C4-2B (cell line): ENCODE measurements at regions not wholly inside any gene's neighbourhood (a gene's known extent, or its start where the extent isn't known, plus 50 kb on each side); places are given as distances from the start of the nearest gene placed in this dataset.

Source experiments
- H3K27ac ChIP-seq: fragments of 450-650 bp; 2 replicates; pipeline ENCODE4 v1.5.1; 2017
- ZFX ChIP-seq: fragments of 450-650 bp; IDR thresholded peaks from 2 replicates; pipeline ENCODE4 v1.6.1; 2017
- TF ChIP-seq, protein P1 (sequence below): fragments of 450-650 bp; conservative IDR thresholded peaks from 2 replicates; pipeline ENCODE4 v1.5.1; 2017; ENCODE audit warnings: mild to moderate bottlenecking

DNA sequence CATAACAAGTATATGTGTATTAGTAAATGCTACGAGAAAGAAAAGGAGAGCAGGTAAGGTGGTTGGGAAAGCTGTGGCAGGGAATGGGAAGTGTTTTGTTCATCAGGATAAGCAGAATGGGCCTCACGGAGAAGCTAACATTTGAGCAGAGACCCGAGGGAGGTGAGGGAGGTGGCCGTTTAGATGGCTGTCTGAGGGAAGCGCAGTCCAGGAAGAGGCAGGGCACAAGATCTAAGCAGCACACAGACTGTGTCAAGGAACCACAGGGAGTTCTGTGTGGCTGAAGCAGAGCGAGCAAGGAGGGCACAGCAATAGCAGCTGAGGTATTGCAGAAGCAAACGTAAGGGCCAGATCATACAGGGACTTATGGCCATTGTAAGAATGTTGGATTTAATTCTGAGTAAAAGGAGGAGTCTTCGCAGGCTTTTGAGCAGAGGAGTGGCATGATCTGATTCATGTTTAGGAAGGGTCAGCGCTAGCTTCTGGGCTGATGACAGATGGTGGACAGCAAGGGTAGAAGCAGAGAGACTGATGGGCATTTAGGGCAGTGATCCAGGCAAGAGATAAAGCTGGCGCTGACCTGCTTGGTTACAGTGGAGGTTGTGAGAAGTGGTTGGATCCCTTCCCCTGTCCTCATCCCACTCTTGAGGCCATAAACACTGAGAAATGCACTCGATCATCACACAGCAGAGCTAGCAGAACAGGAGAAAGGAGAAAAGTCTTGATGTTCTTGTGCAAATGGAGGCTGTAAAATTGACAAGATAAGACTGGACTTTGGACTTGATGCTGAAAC, 199.9 kb downstream of the LACC1 start:
- TF ChIP-seq ZFX = no peak
- TF ChIP-seq, protein P1, sequence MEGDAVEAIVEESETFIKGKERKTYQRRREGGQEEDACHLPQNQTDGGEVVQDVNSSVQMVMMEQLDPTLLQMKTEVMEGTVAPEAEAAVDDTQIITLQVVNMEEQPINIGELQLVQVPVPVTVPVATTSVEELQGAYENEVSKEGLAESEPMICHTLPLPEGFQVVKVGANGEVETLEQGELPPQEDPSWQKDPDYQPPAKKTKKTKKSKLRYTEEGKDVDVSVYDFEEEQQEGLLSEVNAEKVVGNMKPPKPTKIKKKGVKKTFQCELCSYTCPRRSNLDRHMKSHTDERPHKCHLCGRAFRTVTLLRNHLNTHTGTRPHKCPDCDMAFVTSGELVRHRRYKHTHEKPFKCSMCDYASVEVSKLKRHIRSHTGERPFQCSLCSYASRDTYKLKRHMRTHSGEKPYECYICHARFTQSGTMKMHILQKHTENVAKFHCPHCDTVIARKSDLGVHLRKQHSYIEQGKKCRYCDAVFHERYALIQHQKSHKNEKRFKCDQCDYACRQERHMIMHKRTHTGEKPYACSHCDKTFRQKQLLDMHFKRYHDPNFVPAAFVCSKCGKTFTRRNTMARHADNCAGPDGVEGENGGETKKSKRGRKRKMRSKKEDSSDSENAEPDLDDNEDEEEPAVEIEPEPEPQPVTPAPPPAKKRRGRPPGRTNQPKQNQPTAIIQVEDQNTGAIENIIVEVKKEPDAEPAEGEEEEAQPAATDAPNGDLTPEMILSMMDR = no peak
- H3K27ac ChIP-seq = no peak overlapping the region

DNA sequence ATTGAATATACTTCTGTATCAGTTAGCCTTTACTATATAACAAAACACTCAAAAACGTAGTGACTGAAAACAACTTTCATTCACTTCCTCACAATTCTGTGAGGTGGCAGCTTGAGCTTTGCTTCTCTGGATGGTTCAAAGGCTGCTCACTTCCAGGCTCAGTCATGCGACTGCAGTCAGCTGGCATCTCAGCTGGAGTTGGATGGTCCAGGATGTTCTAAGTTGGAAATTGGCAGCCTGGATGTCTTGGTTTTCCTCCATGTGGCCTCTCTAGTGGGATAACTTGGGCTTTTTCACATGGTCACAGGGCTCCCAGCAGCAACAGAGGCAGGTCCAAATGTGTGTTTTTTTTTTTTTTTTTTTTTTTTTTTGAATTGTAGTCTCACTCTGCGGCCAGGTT, 204.4 kb downstream of the LACC1 start:
- H3K27ac ChIP-seq = no peak overlapping the region
- TF ChIP-seq, protein P1 = no peak
- no peak for TF ChIP-seq ZFX

DNA sequence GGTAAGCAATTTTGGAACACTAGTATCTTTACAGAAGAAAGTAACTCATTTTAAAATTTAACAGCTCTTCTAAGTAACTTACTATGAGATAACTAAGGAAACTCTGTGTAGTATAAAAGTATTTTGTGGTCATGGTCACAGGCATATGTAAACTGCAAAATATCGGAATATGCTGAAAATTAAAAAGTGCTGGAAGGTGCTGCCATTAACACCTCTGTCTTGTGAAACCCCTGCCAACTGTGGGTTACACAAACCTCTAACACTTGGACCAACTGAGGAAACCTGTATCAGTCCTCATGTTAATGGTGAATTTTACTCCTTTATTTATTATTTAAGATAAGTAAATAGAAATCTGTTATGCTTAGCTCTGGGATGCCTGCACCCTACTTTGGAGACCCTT, 206.7 kb downstream of the LACC1 start:
- no peak for TF ChIP-seq ZFX
- TF ChIP-seq, protein P1 = no peak
- H3K27ac ChIP-seq = no peak overlapping the region

DNA sequence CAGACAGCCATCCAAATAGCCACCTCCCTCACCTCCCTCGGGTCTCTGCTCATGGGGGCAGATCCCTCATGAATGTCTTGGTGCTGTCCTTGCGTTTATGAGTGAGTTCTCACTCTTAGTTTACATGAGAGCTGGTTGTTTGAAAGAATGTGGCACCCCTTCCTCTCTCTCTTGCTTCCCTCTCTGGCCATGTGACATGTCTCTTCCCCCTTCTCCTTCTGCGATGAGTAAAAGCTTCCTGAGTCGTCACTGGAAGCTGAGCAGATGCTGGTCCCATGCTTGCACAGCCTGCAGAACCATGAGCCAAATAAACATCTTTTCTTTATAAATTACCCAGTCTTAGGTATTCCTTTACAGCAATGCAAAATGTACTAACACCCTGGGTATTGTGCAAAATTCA, 208.7 kb downstream of the LACC1 start:
- TF ChIP-seq ZFX = no peak
- TF ChIP-seq, protein P1 = no peak

DNA sequence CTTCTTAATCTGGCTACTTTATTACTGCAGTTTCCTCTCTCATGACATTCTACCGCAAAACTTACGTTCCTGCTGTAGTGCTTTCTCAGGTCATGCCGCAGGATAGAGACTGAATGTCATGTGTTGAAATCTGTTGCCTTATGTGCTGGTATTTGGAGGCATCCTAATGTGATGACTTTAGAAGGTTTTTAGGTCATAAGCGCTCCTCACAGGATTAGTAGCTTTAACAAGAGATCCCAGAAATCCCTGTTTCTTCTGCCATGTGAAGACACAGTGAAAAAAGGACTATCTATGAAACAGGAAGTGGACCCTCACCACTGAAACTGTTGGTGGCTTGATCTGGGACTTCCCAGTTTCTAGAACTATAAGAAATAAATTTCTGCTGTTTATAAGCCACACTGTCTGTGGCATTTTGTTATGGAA, 209.3 kb downstream of the LACC1 start:
- TF ChIP-seq ZFX = no peak
- TF ChIP-seq, protein P1 = no peak
- H3K27ac ChIP-seq = no peak overlapping the region

More for the DNA sequence above, 208.7 kb downstream of the LACC1 start:
- H3K27ac ChIP-seq = no peak overlapping the region

DNA sequence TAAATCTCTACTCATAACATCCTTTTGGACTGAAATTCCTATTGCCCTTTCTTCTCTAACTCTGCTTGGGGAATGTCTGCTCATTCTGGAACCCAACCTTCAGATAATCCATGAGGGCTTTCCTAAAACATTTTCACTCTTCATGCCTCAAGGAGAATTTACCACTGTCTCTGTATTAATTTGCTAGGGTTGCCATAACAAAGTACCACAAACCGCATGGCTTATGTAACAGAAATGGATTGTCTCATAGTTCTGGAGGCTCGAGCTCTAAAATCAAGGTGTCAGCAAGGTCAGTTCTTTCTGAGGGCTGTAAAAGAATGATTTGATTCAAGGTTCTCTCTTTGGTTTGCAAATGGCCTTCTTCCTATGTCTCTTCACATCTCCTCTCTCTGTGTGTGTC, 209.7 kb downstream of the LACC1 start:
- no peak overlapping the region for H3K27ac ChIP-seq
- TF ChIP-seq, protein P1 = no peak
- no peak for TF ChIP-seq ZFX

DNA sequence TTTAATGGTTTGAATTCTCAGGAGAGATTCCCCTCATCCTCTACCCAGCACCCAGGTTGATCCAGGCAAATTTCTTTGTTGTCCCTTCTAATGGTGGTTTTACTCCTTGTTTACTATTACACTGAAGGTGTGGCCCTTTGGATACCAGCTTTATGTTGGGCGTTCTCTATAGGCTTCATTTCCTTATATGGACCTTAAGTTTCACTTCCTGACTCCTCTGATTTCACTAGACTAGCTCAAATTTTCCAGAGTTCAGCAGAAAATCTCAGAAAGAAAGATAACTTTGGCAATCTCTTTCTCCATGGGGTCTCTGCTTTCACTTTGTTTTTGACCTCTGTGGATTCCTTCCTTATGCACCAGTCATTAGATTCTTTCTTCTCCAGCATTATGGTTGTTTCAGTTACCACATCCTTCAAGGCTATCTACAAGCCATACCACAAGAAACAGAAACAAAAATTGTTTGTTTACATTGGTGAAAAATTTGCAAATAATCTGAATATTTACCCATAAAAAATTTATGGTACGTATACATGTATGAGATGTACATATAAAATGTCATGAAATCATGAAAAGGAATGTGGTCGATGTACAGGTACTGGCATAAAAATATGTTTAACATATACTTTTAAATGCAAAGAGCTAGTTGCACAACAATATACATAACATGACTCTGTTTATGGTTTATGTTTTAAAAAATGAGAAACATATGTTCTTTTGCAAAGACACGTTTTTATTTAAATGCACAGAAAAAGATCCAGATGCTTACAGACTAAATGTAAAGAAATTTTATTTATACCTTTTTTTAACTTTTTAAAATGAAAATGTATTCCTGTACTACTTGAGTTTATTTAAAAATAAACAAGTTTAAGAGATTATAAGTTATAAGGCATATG, 212.6 kb downstream of the LACC1 start:
- TF ChIP-seq, protein P1 = no peak
- no peak for TF ChIP-seq ZFX
- no peak overlapping the region for H3K27ac ChIP-seq
